ENCODE measurements at regions not wholly inside any gene's neighbourhood (a gene's known extent, or its start where the extent isn't known, plus 50 kb on each side); places are given as distances from the start of the nearest gene placed in this dataset.

GRCh38 chr4:132998585-132999230, 150.4 kb upstream of the PCDH10 start:
- H3K36me3 ChIP-seq, result no peaks in the 10 kb centered on the region
- no peak overlapping the region for H3K27ac ChIP-seq
- no peaks in the 10 kb centered on the region for H3K27me3 ChIP-seq
- no peak overlapping the region for H3K4me3 ChIP-seq
- no peak for TF ChIP-seq POLR2A (IDR thresholded peaks at IDR 0.05)
- no peak for TF ChIP-seq CTCF (IDR thresholded peaks at IDR 0.05)
- DNase-seq, result no peak
- no peak for ATAC-seq
- no peaks in the 10 kb centered on the region for H3K9me3 ChIP-seq
- intact Hi-C loops (cut with DNase I), result no loop called here
- H3K4me1 ChIP-seq, result no peaks in the 10 kb centered on the region
- 51% methylated on average over 2 of the region's 2 CpGs for WGBS (ENCODE audit: insufficient coverage, low coverage, low lambda C conversion rate, missing lambda C conversion rate)

- Histone ChIP-seq H3K36me3 (no peaks in the 10 kb centered on the region), H3K4me3 (no peak overlapping the region), H3K27ac (no peak overlapping the region), H3K9me3 (no peaks in the 10 kb centered on the region), H3K4me1 (no peaks in the 10 kb centered on the region), H3K27me3 (no peaks in the 10 kb centered on the region)
- ATAC-seq (no peak), DNase-seq (no peak)
- intact Hi-C loops (cut with DNase I), result no loop called here
- WGBS (ENCODE audit: insufficient coverage, low coverage, low lambda C conversion rate, missing lambda C conversion rate), result 15% methylated on average over 3 of the region's 3 CpGs
- no peak for TF ChIP-seq CTCF (IDR thresholded peaks at IDR 0.05)
- TF ChIP-seq POLR2A (IDR thresholded peaks at IDR 0.05), result no peak
These were observed 149.1 kb upstream of the PCDH10 start for GRCh38 chr4:133000012-133000411.

- H3K4me3 ChIP-seq, result no peak overlapping the region
- DNase-seq (no peak), ATAC-seq (no peak)
- WGBS (ENCODE audit: insufficient coverage, low coverage, low lambda C conversion rate, missing lambda C conversion rate), result 25% methylated on average over 6 of the region's 6 CpGs
- intact Hi-C loops (cut with DNase I), result no loop called here
- H3K27ac ChIP-seq, result no peak overlapping the region
- no peaks in the 10 kb centered on the region for H3K4me1 ChIP-seq
- H3K9me3 ChIP-seq, result no peaks in the 10 kb centered on the region
- no peaks in the 10 kb centered on the region for H3K27me3 ChIP-seq
- no peak for TF ChIP-seq CTCF (IDR thresholded peaks at IDR 0.05)
- TF ChIP-seq POLR2A (IDR thresholded peaks at IDR 0.05), result no peak
- H3K36me3 ChIP-seq, result no peaks in the 10 kb centered on the region
These were observed 145.9 kb upstream of the PCDH10 start for GRCh38 chr4:133003169-133003568.

- Histone ChIP-seq H3K36me3 (no peaks in the 10 kb centered on the region), H3K4me3 (no peak overlapping the region), H3K27me3 (no peaks in the 10 kb centered on the region), H3K9me3 (no peaks in the 10 kb centered on the region), H3K27ac (no peak overlapping the region), H3K4me1 (no peaks in the 10 kb centered on the region)
- intact Hi-C loops (cut with DNase I), result no loop called here
- ATAC-seq (no peak), DNase-seq (no peak)
- WGBS (ENCODE audit: insufficient coverage, low coverage, low lambda C conversion rate, missing lambda C conversion rate), result 34% methylated on average over 3 of the region's 3 CpGs
- TF ChIP-seq CTCF (IDR thresholded peaks at IDR 0.05), result no peak
These were observed 134.5 kb upstream of the PCDH10 start for GRCh38 chr4:133014473-133015135.

All from right lobe of liver (tissue), 6 donors.